Suprapubic skin (tissue), 4 donors: ENCODE measurements at regions not wholly inside any gene's neighbourhood (a gene's known extent, or its start where the extent isn't known, plus 50 kb on each side); places are given as distances from the start of the nearest gene placed in this dataset.
A peak's percentile ranks its signal among the peaks of the same experiment; 100 is the strongest.

Experiments
- DNase-seq, 2 donors: peaks; one replicate each; pipeline ENCODE4 v3.0.0-alpha.2; 2019; ENCODE audit warnings: low spot score in 2 of 2
- H3K27ac ChIP-seq: fragments of 200-600 bp; sonication (generic); one replicate; pipeline ENCODE4 v1.5.1; 2019
- H3K27me3 ChIP-seq: fragments of 200-600 bp; sonication (generic); one replicate; pipeline ENCODE4 v1.5.1; 2019
- H3K36me3 ChIP-seq: fragments of 200-600 bp; sonication (generic); one replicate; pipeline ENCODE4 v1.5.1; 2019
- H3K4me1 ChIP-seq: fragments of 200-600 bp; sonication (generic); one replicate; pipeline ENCODE4 v1.5.1; 2019
- H3K4me3 ChIP-seq: fragments of 200-600 bp; sonication (generic); one replicate; pipeline ENCODE4 v1.5.1; 2019; ENCODE audit warnings: mild to moderate bottlenecking
- H3K9me3 ChIP-seq: fragments of 200-600 bp; sonication (generic); one replicate; pipeline ENCODE4 v1.5.1; 2019
- EP300 ChIP-seq: sonication (generic); formaldehyde crosslinking; IDR thresholded peaks from one replicate; pipeline ENCODE4 v1.6.1; 2017; ENCODE audit warnings: antibody characterized with exemption
- POLR2A ChIP-seq, 2 donors: fragments of 450-650 bp; IDR thresholded peaks; one replicate each; pipeline ENCODE4 v1.6.1; 2017; ENCODE audit warnings: antibody characterized with exemption in 2 of 2, mild to moderate bottlenecking in 2 of 2, moderate library complexity in 2 of 2
- POLR2AphosphoS5 ChIP-seq, 3 donors: sonication (generic); formaldehyde crosslinking; IDR thresholded peaks; one replicate each; pipeline ENCODE4 v1.6.1; 2017; ENCODE audit warnings: antibody characterized with exemption in 3 of 3
- WGBS: methylation state at CpG from one replicate; pipeline ENCODE4 v1.1.5; 2018; 5-methylcytosine and 5-hydroxymethylcytosine counted together
- TF ChIP-seq, protein P1 (sequence below), 2 donors: fragments of 200-600 bp in 1 of 2; fragments of 450-650 bp in 1 of 2; sonication (generic) in 1 of 2; IDR thresholded peaks; one replicate each; pipeline ENCODE4 v1.5.1; 2016 to 2019; ENCODE audit warnings: antibody characterized with exemption in 2 of 2, mild to moderate bottlenecking in 1 of 2, moderate library complexity in 1 of 2

DNA sequence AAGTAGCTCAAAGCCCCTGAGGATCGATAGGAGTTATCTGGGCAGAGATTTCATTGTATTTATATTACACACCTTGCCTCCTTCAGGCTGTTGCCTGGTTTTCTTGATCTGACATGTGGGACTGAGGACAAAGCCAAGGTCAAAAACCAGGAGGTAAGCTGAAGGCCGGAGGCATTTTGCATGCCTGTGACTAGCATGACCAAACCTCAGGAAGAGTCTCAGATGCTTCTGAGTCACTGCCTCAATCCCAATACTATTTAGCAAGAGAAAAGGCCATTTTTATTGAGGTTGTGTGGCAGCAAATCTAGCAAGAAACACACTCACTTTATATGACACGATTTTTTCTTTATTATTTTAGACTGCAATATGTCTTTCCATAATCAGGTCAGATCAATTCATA is 968.1 kb downstream of the CDH11 start:
- Histone ChIP-seq H3K27me3 (no peaks in the 10 kb centered on the region), H3K36me3 (no peaks in the 10 kb centered on the region), H3K9me3 (no peaks in the 10 kb centered on the region), H3K4me1 (no peaks in the 10 kb centered on the region), H3K4me3 (no peak overlapping the region), H3K27ac (no peak overlapping the region)
- TF ChIP-seq, protein P1, sequence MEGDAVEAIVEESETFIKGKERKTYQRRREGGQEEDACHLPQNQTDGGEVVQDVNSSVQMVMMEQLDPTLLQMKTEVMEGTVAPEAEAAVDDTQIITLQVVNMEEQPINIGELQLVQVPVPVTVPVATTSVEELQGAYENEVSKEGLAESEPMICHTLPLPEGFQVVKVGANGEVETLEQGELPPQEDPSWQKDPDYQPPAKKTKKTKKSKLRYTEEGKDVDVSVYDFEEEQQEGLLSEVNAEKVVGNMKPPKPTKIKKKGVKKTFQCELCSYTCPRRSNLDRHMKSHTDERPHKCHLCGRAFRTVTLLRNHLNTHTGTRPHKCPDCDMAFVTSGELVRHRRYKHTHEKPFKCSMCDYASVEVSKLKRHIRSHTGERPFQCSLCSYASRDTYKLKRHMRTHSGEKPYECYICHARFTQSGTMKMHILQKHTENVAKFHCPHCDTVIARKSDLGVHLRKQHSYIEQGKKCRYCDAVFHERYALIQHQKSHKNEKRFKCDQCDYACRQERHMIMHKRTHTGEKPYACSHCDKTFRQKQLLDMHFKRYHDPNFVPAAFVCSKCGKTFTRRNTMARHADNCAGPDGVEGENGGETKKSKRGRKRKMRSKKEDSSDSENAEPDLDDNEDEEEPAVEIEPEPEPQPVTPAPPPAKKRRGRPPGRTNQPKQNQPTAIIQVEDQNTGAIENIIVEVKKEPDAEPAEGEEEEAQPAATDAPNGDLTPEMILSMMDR (IDR thresholded peaks at IDR 0.05), result no peak
- WGBS, result 83% methylated on average over 3 of the region's 3 CpGs
- DNase-seq, result no peak

DNA sequence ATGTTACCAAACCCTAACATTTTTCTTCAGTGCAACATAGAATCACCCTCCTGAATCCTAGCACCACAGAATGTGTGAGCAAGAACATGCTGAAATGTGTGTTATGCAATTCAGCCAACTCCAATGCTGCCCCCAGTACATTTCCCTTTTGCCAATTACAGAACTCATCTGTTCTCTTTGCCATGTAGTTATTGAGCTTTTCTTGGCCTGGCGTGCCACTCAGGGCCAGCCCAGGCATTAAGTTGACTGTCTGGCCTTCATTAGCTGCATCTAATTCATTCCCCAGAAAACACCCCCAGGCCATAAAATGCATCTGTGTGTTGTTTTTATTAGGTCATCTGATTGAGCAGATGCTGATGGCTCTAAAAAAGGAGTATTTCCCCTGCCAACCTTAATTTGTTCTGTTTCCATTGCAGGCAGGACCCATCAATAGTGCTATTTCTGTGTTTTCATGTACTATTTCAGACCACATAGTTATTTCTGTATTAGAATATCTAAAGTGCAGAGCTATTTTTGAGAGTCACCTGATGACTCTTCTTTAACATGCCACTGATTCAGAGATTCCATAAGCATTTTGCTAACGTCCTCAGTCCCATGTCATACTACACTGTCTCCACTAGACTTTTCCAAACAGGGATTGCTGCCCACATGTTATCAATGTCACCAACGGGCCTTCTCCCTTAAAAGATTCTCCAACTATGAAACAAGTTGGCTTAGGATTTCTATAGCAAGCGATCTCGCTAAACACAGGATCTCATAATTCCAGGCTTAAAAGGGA is 969.7 kb downstream of the CDH11 start:
- H3K4me3 ChIP-seq, result no peak overlapping the region
- DNase-seq, result no peak
- no peak for TF ChIP-seq POLR2A (IDR thresholded peaks at IDR 0.05)
- peak in 1 of 3 donors; percentile 20 for TF ChIP-seq POLR2AphosphoS5 (IDR thresholded peaks at IDR 0.05)
- H3K9me3 ChIP-seq, result no peaks in the 10 kb centered on the region
- H3K4me1 ChIP-seq, result no peaks in the 10 kb centered on the region
- no peak overlapping the region for H3K27ac ChIP-seq
- no peaks in the 10 kb centered on the region for H3K36me3 ChIP-seq
- H3K27me3 ChIP-seq, result no peaks in the 10 kb centered on the region
- 67% methylated on average over 5 of the region's 5 CpGs for WGBS

DNA sequence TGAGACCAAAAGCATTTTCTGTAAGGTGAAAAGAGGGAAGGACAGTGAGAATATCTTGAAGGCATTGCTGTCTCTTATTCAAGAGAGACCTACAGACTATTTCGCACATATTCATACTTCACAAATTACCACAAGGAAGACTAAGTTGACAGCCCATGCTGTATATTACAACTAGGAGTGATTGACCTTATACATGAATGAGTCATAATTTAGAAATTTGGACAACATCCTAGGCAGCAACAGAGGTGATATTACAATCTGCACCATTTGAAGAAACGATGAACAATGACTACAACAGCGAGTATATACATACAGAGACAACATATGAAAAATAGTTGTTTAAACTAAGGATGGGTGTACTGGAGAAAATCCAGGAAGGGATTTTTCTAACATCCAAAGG is 971.7 kb downstream of the CDH11 start:
- no peak for TF ChIP-seq POLR2AphosphoS5 (IDR thresholded peaks at IDR 0.05)
- TF ChIP-seq, protein P1 (IDR thresholded peaks at IDR 0.05), result no peak
- no peak for TF ChIP-seq EP300
- TF ChIP-seq POLR2A (IDR thresholded peaks at IDR 0.05), result no peak
- no peaks in the 10 kb centered on the region for H3K4me1 ChIP-seq
- WGBS, result 64% methylated on average over 3 of the region's 3 CpGs

GRCh38 chr16:64149756-64150155 is 972.1 kb downstream of the CDH11 start:
- DNase-seq, result no peak
- no peak overlapping the region for H3K27ac ChIP-seq
- H3K4me1 ChIP-seq, result no peaks in the 10 kb centered on the region
- H3K27me3 ChIP-seq, result no peaks in the 10 kb centered on the region
- no peak overlapping the region for H3K4me3 ChIP-seq
- TF ChIP-seq, protein P1 (IDR thresholded peaks at IDR 0.05), result no peak
- 66% methylated on average over 2 of the region's 2 CpGs for WGBS
- no peaks in the 10 kb centered on the region for H3K9me3 ChIP-seq
- no peaks in the 10 kb centered on the region for H3K36me3 ChIP-seq

More for the DNA sequence above, 971.7 kb downstream of the CDH11 start:
- H3K4me3 ChIP-seq, result no peak overlapping the region
- H3K27ac ChIP-seq, result no peak overlapping the region
- no peaks in the 10 kb centered on the region for H3K36me3 ChIP-seq
- no peaks in the 10 kb centered on the region for H3K9me3 ChIP-seq
- no peaks in the 10 kb centered on the region for H3K27me3 ChIP-seq
- no peak for DNase-seq

GRCh38 chr16:64148356-64148755 is 973.5 kb downstream of the CDH11 start:
- Histone ChIP-seq H3K4me3 (no peak overlapping the region), H3K27ac (no peak overlapping the region), H3K4me1 (no peaks in the 10 kb centered on the region), H3K36me3 (no peaks in the 10 kb centered on the region), H3K9me3 (no peaks in the 10 kb centered on the region), H3K27me3 (no peaks in the 10 kb centered on the region)
- TF ChIP-seq EP300, result no peak
- no peak for TF ChIP-seq POLR2A (IDR thresholded peaks at IDR 0.05)
- TF ChIP-seq, protein P1 (IDR thresholded peaks at IDR 0.05), result no peak
- no peak for DNase-seq
- WGBS, result 78% methylated on average over 1 of the region's 1 CpG

GRCh38 chr16:64147941-64148340 is 973.9 kb downstream of the CDH11 start:
- 93% methylated on average over 3 of the region's 3 CpGs for WGBS
- Histone ChIP-seq H3K27me3 (no peaks in the 10 kb centered on the region), H3K4me1 (no peaks in the 10 kb centered on the region), H3K4me3 (no peak overlapping the region), H3K27ac (no peak overlapping the region), H3K9me3 (no peaks in the 10 kb centered on the region), H3K36me3 (no peaks in the 10 kb centered on the region)
- no peak for TF ChIP-seq EP300
- TF ChIP-seq POLR2A (IDR thresholded peaks at IDR 0.05), result no peak
- TF ChIP-seq, protein P1 (IDR thresholded peaks at IDR 0.05), result no peak
- TF ChIP-seq POLR2AphosphoS5 (IDR thresholded peaks at IDR 0.05), result no peak
- no peak for DNase-seq
